Fibroblast of skin of right biceps (primary cell): ENCODE measurements at regions not wholly inside any gene's neighbourhood (a gene's known extent, or its start where the extent isn't known, plus 50 kb on each side); places are given as distances from the start of the nearest gene placed in this dataset.
A peak's percentile ranks its signal among the peaks of the same experiment; 100 is the strongest.
"Not testable (repeated sequence)": the region's sequence is repeated elsewhere in the genome, so short reads cannot be mapped to it uniquely, and the experiment has no call there.

Experiments used
- DNase-seq: peaks from one replicate; pipeline ENCODE4 v3.0.0-alpha.2; 2013

DNA sequence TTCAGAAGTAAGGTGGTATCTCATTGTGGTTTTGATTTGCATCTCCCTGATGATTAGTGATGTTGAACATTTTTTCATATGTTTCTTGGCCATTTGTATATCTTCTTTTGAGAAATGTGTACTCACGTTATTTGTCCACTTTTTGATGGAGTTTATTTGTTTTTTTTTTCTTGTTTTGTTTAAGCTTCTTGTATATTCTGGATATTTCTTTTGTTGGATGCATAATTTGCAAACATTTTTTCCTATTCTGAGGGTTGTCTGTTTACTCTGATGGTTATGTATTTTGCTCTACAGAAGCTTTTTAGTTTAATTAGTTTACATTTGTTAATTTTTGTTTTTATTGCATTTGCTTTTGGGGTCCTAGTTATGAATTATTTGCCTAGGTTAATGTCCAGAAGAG is 927.4 kb upstream of the LRFN5 start:
- DNase-seq, result no peak

DNA sequence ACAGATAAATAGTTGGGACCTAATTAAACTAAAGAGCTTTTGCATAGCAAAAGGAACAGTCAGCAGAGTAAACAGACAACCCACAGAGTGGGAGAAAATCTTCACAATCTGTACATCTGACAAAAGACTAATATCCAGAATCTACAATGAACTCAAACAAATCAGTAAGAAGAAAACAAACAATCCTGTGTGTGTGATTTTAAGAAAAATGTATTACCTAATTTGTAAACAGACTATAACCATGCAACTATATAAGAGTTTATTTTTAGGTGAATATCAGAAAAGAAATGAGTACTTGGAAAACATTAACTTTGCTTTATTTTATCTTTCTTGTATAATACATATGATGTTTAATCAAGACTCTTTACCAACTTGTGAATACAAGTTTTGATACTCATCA is 929.5 kb upstream of the LRFN5 start:
- DNase-seq, result not testable (repeated sequence)

DNA sequence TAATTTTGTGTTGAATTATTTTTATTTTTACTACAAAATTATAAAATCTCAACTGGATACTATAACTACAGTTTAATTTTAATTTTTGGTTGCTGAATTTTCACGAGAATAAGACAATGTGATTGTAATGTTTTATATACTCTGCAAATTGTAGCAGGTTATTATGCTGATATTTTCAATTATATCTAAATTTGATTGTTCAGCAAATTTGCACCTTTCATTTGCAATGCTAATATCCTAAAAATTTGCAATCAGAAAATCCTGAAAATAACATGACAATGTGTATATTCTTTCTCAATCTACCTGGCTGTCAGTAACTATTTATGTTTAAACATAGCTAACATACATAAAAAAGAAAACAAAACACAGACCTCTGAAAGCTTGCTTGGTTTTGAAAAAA is 932.2 kb upstream of the LRFN5 start:
- no peak for DNase-seq

DNA sequence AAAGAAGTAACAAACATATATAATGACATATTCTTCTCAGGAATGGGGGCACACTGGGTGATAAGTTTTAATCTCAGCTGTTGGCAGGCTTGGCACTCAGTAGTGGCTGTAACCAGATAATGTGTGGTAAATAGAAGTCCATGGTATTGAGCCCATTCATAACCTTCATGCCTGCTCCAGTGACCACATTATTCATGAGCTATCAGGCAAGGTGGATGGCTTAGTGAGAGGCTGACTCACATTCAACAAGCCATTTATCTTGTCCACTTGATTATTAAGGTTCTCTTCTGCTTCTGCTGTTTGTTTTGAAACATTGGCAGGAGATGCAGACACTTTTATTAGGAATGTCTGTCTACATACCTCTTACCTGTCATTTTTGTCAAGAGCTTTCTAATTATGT is 950.4 kb upstream of the LRFN5 start:
- no peak for DNase-seq

DNA sequence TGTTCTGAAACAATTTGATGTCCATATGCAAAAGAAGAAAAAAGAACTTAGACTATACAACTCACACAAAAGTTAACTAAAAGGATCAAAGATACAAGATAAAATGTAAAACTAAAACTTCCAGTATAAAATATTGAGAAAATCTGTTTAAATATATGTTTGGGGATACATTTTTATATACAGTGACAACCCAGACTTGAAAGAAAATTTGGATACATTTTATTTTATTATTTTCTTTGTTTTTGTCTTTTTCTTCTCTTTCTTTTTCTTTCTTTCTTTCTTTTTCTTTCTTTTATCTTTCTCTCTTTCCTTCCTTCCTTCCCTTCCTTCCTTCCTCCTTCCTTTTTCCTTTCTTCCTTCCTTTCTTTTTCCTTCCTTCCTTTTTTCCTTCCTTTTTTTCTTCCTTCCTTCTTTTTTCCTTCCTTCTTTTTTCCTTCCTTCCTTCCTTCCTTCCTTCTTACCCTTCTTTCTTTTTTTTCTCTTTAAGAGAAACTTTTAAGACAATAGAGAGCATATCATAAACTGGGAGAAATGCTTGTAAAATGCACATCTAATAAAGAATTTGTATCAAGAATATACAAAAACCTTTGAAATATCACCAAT is 954.5 kb upstream of the LRFN5 start:
- DNase-seq, result no peak

DNA sequence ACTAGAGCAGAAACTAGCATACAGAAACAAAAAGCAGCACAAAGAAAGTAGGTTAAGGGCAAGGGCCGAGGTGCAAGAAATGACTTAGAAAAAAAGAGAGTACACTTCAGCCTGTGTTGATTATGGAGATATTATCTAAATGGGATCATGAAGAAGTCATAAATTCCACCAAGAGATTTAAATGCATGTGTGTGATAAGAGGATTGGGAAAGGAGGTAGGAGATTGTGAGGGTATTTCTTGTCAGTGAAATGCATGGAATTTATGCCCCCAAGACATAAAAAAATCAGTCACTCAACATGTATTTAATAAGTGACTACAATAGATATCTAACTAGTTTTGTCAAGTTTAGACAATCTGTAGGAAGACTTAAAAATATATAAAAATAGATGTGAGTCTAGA is 976.2 kb upstream of the LRFN5 start:
- no peak for DNase-seq

DNA sequence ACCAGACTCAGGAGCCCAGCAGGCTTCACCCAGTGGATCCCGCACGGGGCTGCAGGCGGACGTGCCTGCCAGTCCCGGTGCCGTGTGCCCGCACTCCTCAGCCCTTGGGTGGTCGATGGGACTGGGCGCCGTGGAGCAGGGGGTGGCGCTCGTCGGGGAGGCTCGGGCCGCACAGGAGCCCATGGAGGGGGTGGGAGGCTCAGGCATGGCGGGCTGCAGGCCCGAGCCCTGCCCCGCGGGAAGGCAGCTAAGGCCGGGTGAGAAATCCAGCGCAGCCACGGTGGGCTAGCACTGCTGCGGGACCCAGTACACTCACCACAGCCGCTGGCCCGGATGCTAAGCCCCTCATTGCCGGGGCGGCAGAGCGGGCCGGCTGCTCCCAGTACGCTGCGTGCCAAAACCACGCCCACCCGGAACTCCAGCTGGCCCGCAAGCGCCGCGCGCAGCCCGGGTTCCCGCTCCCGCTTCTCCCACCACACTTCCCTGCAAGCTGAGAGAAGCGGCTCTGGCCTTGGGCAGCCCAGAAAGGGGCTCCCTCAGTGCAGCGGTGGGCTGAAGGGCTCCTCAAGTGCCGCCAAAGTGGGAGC is 977.0 kb upstream of the LRFN5 start:
- not testable (repeated sequence) for DNase-seq

DNA sequence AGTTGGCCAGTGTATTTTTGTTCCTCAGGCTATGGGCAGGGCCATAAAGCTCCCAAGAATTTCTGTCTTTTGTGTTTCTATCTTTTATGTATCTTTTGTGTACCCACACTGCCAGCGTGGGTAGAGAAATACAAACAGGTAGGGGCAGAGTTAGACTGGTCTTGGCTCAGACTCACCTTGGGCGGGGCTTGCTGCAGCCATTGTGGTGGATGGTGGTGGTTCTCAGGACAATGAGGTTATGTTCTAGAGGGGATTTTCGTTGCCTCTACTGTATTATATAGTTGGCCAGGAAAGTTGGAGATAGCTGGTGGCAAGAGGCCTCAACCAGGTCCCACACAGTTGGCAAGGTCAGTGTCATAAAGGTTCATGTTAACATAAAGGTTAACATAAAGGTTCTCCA is 977.5 kb upstream of the LRFN5 start:
- no peak for DNase-seq

DNA sequence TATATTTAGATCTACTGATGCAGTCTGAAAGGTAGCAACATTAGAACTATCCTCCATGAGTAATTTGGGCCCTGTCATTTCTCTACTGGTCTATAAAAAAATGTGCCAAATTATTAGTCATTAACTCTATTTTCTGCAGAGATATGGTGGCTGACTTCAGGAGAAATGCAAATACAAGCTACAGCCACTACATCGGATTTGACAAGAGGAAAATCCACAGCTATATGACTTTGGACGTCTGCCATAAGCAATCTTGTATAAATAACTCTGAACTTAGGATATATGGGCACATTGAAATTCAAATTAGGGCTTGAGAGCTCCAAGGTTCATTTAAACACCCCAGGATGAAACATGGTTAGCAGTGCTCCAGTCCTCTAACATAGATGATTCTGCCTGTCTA is 983.0 kb upstream of the LRFN5 start:
- DNase-seq, result no peak

DNA sequence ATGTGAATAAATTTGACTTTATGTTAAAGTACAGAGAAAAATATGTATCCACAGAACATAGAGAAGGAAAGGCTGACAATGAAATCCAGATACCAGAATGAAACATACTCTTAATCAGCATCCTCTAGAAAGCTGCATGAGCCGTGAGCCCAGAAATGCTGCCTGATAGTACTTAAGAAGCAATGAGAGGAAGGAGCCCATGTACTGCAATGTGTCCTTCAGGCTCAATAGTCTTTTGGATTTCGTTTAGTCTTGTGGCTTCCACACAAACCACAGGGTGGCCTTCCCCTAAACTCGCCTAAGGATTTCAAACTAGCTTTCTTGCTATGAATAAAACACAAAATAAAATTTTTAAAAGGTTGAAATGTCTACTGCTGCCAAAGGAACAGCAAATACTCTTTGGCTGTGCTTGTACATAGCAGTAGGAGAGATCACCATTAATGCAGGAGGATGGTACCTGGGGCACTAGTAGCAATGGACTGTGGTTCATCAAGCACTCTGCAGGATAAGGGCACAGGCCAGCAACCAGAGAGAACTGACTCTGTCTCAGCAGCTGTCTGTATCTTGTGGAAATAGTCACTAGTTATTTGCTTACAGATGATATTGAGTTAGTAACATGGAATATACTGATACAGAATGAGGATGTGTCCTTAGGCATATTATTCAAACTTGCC is 988.3 kb upstream of the LRFN5 start:
- DNase-seq, result no peak

DNA sequence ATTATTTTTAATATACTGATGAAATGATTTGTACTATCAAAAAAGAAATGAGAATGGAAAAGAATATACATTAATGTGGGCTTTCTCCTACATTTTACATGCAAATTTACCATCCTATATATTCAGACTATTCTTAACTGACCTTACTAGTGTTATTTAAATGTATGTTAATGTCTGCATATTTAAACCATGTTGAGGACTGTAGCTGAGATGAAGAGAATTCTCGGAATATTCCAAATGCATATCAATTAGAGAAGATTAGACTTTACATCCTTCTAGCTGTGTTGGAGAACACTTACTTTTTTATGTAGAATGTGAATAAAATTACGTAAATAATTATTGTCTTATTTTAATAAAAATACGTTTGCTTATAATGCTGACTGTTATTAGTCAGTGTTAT is 990.1 kb upstream of the LRFN5 start:
- DNase-seq, result no peak

DNA sequence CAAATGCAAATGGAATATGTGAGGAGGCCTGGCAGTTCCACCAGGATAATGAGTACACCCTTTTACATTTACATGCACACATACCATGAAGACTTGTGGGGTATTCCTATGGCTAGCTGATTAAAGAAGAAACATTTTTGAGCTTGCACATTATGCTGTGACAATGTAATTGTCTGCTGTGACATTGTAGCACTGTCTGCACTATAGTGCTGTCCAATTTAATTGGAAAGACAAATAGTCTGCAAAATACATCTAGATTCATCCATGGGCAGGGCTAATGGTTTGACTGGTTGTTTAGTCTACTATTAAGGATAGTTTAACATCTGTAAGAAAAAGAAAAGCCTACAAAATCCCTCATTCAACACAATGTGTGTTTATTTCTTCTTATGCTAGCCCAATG is 1005.6 kb upstream of the LRFN5 start:
- no peak for DNase-seq

DNA sequence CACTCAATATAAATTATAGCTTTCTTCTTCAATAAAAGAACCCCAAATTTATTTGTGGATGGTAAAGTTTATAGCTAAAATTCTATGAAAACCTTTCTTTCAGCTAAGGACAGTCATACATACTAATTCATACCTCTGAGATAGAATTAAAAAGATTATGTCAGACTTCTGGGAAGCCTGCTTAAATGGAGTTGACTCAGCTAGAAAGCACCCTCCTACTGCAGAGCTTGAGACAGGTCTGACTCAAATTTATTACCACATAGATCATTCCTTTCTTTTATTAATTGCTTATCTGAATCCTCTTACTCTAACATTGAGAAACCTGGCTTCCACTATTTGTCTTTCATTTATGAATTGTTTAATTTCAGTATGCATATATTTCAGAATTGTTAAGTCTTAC is 1007.0 kb upstream of the LRFN5 start:
- DNase-seq, result peak; percentile 34

DNA sequence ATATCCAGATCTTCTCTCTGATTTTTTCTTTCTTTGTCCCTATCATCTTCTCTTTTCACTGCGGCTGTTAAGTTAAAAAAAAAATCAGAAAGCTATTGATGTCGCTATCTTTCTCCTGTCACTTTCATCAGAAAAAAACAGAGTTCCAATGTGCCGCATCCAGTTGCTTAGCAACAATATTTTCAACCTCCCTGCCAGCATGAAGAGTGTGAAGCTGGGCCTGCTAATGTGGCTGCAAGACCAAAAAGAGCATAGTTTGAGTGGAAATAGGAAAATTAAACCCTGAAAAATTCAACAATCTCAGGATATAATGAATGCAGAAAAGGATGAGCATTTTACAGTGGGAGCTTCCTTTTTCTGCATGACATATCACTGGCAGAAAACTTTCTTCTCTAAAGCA is 1025.4 kb upstream of the LRFN5 start:
- no peak for DNase-seq

DNA sequence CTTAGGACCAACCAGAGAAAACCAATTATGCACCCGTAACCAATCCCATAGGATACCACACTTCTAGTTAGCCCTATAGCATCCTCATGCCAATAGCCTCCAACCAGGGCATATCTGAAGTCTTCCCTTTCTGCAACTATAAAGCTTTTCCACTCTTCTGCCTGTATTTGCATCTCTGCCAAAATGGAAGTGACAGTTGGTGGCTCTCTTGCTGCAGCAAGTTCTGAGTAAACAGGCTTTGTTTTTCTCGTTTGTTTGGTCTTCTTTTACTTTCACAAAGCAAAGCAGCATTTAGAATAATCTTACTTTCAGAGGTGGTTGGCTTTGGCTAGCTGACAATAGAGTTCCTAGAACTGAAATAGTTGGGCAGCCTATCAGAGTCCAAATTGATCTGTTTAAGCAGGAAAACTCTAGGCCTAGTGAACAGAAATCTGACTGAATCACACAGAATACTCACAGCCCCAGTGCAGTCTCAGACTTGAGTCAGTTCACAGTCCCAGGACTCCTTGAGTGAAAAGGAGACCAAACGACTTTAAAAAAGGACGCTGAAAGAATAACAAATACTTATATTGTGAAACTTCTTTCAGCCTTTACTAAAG is 1029.7 kb upstream of the LRFN5 start:
- DNase-seq, result no peak

DNA sequence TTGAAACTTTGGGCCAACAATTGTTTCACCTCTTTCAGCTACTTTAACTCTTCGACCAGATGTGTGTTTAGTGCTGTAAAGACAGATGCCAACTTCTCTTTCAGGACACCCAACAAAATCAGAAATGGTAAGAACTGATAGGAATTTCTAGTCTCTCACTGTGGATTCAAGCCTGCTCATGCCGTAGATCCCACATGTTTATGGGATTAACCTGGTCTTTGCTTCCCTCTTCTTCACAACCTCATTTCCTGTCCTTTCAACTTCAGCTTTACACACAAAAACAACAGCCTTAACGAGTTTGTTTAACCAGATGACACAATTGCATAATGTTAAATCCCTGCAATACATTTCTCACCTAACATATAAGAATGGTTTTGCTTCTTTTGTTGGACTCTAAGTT is 1031.9 kb upstream of the LRFN5 start:
- DNase-seq, result no peak

DNA sequence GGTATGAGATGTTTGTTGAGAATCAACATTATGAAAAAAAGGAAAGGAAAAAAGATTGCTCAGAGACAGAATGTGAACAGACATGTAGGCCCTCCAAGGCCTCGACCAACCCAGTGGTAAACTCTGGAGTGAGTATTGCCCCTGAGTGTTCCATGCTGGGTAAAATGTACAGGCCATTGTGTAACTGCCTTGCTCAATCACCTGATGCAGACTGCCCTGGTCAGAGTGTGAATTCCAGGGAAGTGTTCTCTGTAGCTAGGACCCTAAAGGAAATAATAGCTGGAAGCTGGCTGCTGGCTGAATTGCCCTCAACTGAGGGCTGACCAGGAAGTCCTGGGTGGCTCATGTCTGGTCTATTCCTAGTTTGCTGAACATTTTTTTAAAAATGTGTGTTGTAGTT is 1081.4 kb upstream of the LRFN5 start:
- DNase-seq, result no peak

DNA sequence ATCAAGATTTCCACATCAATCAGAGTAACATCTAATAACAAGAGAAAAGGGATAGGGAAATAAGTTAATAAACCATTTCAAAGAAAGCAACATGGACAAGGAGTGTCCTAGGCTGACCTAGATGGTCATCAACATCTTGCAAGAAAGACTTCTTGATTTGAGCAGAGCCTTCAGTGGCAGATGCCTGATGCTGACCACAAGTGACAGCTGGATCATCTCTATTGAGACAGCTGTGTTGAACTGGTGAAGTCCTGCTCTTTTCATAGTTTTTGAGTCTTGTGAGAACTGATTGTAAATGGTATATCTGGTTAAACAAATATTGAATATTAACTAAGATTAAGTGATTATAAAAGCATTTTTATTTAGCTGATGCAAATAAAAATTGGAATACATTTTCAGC is 1083.6 kb upstream of the LRFN5 start:
- DNase-seq, result no peak

DNA sequence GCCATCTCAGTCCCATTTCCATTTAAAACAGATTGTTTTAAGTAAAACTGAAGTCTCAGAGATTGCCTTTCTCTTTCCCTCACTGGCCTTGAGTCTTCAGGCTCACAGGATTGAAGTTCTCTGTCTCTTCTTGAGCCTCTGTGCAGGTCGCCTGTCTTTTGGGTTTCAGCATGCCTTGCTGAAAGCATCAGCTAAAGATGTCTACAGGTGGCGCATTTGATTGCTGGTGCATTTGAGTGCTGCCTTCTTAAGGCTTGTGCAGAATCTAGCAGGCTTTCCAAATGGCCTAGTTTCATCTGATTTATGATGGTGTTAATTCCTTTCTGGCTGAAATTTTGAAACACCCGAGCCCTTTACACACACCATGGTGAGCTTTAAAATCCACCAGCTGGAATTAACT is 1062.2 kb upstream of the FBXO33 start:
- no peak for DNase-seq

DNA sequence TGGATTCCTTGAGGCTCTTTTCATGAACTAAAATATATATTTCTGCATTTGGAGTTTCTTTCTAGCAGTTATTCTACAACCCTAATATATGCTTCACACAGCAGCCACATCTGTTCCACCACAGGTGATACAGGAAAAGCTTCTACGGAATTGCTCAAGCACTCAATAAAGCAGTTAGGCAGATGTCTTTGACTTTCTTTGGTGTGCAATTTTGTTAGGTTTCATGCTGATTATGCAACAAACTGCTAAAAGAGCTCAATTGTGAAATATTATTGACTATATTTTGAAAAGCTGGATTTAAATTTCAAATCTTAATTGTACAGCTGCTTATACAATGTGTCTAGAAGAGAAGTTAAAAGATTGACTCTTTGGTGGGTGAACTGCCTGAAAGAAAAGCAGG is 1055.6 kb upstream of the FBXO33 start:
- no peak for DNase-seq

DNA sequence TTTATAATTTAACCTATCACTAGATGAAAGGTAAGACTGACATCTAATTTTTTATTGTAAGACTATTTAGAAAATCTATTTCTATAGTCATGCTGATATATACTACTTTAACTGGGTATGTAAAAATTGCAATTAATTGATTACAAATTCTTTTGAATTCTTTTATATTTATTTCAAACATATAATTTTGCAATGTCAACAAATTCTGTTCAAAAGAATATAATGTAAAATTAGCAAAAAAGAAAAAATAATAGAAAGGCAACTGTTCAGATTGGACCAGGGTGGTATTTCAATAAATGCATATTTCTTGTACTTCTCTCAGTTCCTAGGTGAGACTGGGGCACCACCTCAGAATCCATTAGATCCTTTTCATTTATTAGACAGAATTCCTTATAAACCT is 1053.5 kb upstream of the FBXO33 start:
- no peak for DNase-seq

DNA sequence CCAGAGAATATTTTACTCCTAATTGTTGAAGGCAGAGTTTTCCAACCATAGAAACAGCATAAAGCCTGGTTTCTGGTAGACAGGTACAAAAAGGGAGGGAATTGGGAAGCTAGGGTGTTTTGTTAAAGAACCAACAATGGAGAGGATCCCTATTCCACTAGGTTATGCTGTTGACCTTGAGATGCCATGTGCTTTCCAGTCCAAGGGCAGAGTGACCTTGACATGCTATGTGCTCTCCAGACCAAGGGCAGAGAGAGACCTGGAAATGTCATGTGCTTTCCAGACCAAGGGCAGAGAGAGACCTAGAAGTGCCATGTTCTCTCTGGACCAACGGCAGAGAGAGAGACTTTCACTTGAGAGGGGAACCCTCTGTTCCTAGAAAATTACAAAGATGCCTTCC is 1043.8 kb upstream of the FBXO33 start:
- DNase-seq, result no peak

DNA sequence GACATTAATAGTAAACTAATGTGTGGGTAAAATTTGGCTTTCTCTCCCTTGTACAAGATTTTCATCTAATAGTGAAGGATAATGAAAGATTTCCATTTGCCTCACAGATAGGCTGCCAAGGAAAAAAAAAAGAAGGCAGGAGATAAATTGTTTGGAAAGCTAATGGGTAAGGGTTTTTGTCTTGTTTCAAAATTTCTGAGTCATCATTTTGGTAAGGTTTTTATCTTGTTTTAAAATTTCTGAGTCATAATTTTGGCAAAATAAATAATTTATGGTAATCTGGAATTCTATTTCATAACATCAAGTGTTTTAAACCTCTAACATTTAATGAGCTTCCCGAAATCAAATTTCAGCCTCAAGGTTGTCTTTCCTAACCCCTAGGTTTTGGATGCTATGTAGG is 1035.7 kb upstream of the FBXO33 start:
- DNase-seq, result no peak

DNA sequence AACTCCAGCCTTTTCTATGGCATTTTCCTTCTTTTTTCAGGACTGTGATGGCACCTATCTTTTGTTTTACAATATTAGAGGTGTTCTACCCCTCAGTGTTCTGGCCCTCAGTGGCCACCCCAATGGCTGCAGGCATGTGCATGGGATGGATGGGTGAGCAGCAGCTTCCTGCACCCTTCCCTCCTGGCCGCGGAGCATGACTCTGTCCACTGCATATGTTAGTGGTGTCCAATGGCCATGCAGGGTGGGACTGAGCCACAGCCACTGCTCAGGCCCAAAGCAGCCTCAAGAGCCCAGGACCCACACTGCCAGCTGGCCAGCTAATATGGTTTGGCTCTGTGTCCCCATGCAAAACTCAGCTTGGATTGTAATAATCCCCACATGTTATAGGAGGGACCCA is 1032.3 kb upstream of the FBXO33 start:
- DNase-seq, result no peak

DNA sequence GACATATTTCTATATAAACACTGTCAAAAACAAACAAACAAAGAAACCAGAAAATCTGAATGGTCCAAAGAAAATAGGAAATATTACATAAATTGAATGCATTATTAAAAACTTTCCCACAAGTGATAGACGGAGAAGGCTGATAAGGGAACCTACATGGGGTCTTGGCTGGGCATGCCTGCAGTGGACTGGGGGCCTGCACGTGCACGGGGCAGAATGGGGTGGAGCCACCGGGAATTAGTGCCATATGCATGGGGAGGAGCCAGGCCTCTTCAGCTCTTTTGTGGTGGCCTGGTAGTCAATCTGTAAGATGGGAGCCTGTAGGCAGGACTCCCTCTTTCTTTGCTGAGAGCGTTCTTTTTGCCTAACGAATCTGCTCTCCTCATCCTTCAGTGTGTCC is 1031.7 kb upstream of the FBXO33 start:
- no peak for DNase-seq
